ENCODE measurements at regions not wholly inside any gene's neighbourhood (a gene's known extent, or its start where the extent isn't known, plus 50 kb on each side); places are given as distances from the start of the nearest gene placed in this dataset.

DNA sequence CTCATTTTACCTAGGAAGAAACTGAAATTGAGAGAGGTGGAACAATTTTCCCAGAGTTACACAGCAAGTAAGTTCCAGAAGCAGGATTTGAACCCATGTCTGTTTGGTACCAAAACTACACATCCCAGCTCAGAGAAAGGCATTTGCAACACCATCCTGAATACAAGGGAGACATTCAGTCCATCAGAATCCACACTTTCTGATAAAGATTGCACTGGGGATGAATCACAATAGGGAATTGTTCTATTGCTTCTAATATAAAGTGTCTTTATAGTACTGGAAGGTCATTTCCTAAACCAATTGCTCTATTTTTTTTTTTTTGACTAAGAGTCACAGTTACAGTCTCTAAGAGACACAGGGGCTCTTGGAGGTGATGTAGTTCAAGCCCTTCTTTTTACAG lies 208.1 kb upstream of the CADM1 start:
- Mint-ChIP-seq H3K36me3 (no peaks in the 10 kb centered on the region), H3K9me3 (peaks cover 4% of the 10 kb centered on the region), H3K4me1 (ENCODE audit: unreplicated experiment) (peaks cover 57% of the 10 kb centered on the region), H3K4me3 (no peak overlapping the region), H3K27me3 (no peaks in the 10 kb centered on the region), H3K27ac (no peak overlapping the region)
- DNase-seq (ENCODE audit: extremely low spot score, unreplicated experiment) = no peak
- TF ChIP-seq, protein P1, sequence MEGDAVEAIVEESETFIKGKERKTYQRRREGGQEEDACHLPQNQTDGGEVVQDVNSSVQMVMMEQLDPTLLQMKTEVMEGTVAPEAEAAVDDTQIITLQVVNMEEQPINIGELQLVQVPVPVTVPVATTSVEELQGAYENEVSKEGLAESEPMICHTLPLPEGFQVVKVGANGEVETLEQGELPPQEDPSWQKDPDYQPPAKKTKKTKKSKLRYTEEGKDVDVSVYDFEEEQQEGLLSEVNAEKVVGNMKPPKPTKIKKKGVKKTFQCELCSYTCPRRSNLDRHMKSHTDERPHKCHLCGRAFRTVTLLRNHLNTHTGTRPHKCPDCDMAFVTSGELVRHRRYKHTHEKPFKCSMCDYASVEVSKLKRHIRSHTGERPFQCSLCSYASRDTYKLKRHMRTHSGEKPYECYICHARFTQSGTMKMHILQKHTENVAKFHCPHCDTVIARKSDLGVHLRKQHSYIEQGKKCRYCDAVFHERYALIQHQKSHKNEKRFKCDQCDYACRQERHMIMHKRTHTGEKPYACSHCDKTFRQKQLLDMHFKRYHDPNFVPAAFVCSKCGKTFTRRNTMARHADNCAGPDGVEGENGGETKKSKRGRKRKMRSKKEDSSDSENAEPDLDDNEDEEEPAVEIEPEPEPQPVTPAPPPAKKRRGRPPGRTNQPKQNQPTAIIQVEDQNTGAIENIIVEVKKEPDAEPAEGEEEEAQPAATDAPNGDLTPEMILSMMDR (conservative IDR thresholded peaks at IDR 0.05) = no peak

DNA sequence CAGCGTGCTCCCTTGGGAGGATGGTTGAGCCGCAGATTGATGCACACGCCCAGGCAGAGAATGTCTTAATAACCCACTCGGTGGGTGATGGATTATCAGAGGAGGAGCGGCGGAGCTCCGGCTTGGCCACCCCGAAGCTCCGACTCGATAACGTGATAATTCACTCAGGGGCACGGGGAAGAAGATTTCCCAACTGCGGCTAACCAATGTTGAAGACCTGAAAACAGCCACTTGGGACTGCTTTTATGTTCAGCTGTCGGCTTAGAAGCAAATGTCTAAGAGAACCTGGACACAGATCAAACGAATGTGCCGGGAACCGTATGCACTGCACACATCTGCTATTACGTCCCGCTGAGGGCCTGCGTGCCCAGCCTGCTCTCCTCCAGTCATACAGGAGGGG lies 206.8 kb upstream of the CADM1 start:
- Mint-ChIP-seq H3K4me3 (no peak overlapping the region), H3K27me3 (no peaks in the 10 kb centered on the region), H3K9me3 (peaks cover 4% of the 10 kb centered on the region), H3K4me1 (ENCODE audit: unreplicated experiment) (peaks cover 48% of the 10 kb centered on the region), H3K27ac (no peak overlapping the region), H3K36me3 (no peaks in the 10 kb centered on the region)
- TF ChIP-seq, protein P1 (conservative IDR thresholded peaks at IDR 0.05) = no peak
- DNase-seq (ENCODE audit: extremely low spot score, unreplicated experiment) = no peak

DNA sequence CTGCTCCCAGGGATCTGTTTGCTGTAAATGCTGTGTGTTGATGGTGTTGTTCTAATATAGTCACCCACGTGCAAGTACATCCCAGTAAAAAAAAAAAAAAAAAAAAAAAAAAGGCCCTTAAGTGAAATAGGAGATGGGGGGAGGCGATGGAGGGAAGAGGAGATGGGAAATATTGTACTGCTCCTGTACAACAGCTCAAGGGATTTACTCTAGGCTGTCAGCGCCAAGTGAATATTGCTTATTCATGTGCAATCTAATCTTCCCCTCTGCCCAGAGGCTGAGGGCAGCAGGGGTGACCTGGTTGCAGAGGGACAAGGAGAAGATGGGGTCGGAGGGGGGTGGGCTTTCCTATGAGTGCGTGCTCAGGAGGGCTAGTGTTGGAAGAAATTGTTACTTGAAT lies 206.2 kb upstream of the CADM1 start:
- H3K9me3 Mint-ChIP-seq = peaks cover 1% of the 10 kb centered on the region
- H3K36me3 Mint-ChIP-seq = peaks cover 1% of the 10 kb centered on the region
- H3K4me3 Mint-ChIP-seq = no peak overlapping the region
- TF ChIP-seq, protein P1 (conservative IDR thresholded peaks at IDR 0.05) = no peak
- no peak overlapping the region for H3K27ac Mint-ChIP-seq
- peaks cover 43% of the 10 kb centered on the region for H3K4me1 Mint-ChIP-seq (ENCODE audit: unreplicated experiment)
- DNase-seq (ENCODE audit: extremely low spot score, unreplicated experiment) = no peak
- H3K27me3 Mint-ChIP-seq = no peaks in the 10 kb centered on the region

DNA sequence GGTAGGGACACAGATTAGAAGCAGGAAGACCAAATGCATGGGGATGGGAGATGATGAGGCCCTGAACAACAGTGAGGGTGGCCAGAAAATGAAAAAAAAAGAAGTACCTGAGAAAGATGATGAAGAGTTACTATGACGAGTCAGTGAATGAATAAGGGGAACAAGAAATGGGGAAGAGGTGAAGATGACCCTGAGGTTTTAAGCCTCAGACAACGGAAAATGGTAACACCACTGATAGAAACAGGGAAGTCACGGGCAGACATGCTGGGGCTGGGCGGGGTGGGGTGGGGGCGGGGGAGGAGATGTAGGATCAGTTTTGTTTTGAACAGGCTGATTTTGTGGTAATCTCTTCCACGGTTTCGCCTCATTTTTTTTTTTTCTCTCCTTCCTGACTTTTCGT lies 205.1 kb upstream of the CADM1 start:
- H3K4me3 Mint-ChIP-seq = no peak overlapping the region

DNA sequence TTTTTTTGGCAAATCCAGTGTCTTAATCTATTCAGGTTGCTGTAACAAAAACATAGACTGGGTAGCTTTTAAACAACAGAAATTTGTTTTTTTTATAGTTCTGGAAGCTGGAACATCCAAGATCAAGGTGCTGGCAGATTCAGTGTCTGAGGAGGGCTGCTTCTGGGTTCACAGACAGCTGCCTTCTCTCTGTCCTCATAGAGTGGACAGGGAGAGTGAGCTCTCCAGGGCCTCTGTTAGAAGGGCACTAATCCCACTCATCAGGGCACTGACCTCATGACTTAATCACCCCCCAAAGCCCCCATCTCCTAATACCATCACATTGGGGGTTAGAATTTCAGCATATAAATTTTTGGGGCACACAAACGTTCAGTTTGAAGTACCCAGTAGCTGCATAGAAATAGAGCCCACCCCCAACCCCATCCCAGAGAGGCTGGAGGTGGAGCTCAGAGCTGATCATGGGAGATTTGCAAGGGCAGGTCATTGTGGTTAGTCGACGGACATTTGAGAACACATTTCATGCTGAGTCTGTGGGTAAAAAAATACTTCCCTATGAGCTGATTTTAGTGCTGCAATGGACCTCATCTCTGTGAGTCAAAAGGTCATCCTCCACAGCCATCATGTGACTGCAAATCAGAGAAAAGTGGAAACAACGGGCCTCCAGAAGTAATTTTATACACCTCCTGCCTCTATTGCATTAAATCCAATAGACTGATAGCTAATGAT lies 203.1 kb upstream of the CADM1 start:
- no peak overlapping the region for H3K27ac Mint-ChIP-seq
- DNase-seq (ENCODE audit: extremely low spot score, unreplicated experiment) = no peak
- H3K4me3 Mint-ChIP-seq = no peak overlapping the region
- no peaks in the 10 kb centered on the region for H3K27me3 Mint-ChIP-seq
- TF ChIP-seq, protein P1 (conservative IDR thresholded peaks at IDR 0.05) = no peak
- peaks cover 7% of the 10 kb centered on the region for H3K9me3 Mint-ChIP-seq
- peaks cover 38% of the 10 kb centered on the region for H3K4me1 Mint-ChIP-seq (ENCODE audit: unreplicated experiment)
- H3K36me3 Mint-ChIP-seq = peaks cover 10% of the 10 kb centered on the region

More for the DNA sequence above, 205.1 kb upstream of the CADM1 start:
- DNase-seq (ENCODE audit: extremely low spot score, unreplicated experiment) = no peak
- Mint-ChIP-seq H3K36me3 (peaks cover 10% of the 10 kb centered on the region), H3K27ac (no peak overlapping the region), H3K27me3 (no peaks in the 10 kb centered on the region), H3K9me3 (peaks cover 4% of the 10 kb centered on the region), H3K4me1 (ENCODE audit: unreplicated experiment) (peaks cover 36% of the 10 kb centered on the region)
- TF ChIP-seq, protein P1 (conservative IDR thresholded peaks at IDR 0.05) = no peak

Data from type B pancreatic cell (in vitro differentiated cells).